DND-41 (cell line): ENCODE measurements at regions not wholly inside any gene's neighbourhood (a gene's known extent, or its start where the extent isn't known, plus 50 kb on each side); places are given as distances from the start of the nearest gene placed in this dataset.
A peak's percentile ranks its signal among the peaks of the same experiment; 100 is the strongest.

Experiments
- ATAC-seq: fragments of 200-7000 bp; cut with Tn5 transposase; 3 replicates; pipeline ENCODE4 v1.9.1; 2021; ENCODE audit warnings: low read depth; ENCODE audit not compliant: insufficient read depth
- DNase-seq: peaks from one replicate; pipeline ENCODE4 v3.0.0-alpha.2; 2020
- H2AFZ ChIP-seq: 2 replicates; pipeline ENCODE4 v1.6.0; 2012; ENCODE audit warnings: low read depth, low read length
- H3K27ac ChIP-seq: 2 replicates; pipeline ENCODE4 v1.5.1; 2012; ENCODE audit warnings: low read length, inconsistent platforms
- H3K27me3 ChIP-seq: fragments of 200-600 bp; sonication (generic); 2 replicates; pipeline ENCODE4 v1.6.0; 2012; ENCODE audit warnings: low read length, mild to moderate bottlenecking, inconsistent platforms; ENCODE audit not compliant: insufficient read depth, poor library complexity
- H3K36me3 ChIP-seq: 2 replicates; pipeline ENCODE4 v1.5.1; 2012; ENCODE audit warnings: low read length, inconsistent platforms; ENCODE audit not compliant: insufficient read depth
- H3K4me1 ChIP-seq: 2 replicates; pipeline ENCODE4 v1.5.1; 2012; ENCODE audit warnings: mild to moderate bottlenecking, low read length; ENCODE audit not compliant: insufficient read depth
- H3K4me2 ChIP-seq: 2 replicates; pipeline ENCODE4 v1.6.0; 2012; ENCODE audit warnings: mild to moderate bottlenecking, moderate library complexity, low read length, inconsistent platforms; ENCODE audit not compliant: insufficient read depth
- H3K4me3 ChIP-seq, 2 experiments: fragments of 200-600 bp in 1 of 2; shearing (Covaris generic) in 1 of 2; 2 replicates each; pipeline ENCODE4 v1.5.1; 2012 to 2016; ENCODE audit warnings: inconsistent platforms in 2 of 2, low read length in 2 of 2, mild to moderate bottlenecking in 2 of 2, low read depth in 1 of 2, moderate library complexity in 1 of 2
- H3K79me2 ChIP-seq: 2 replicates; pipeline ENCODE4 v1.6.0; 2012; ENCODE audit warnings: low read length, inconsistent platforms; ENCODE audit not compliant: insufficient read depth
- H3K9ac ChIP-seq: 2 replicates; pipeline ENCODE4 v1.6.0; 2012; ENCODE audit warnings: low read depth, mild to moderate bottlenecking, inconsistent platforms, low read length, moderate library complexity
- H3K9me3 ChIP-seq: 2 replicates; pipeline ENCODE4 v1.5.1; 2012; ENCODE audit warnings: low read length, moderate library complexity, mild to moderate bottlenecking, inconsistent platforms; ENCODE audit not compliant: insufficient read depth, severe bottlenecking
- H4K20me1 ChIP-seq: 2 replicates; pipeline ENCODE4 v1.6.0; 2012; ENCODE audit warnings: low read length; ENCODE audit not compliant: insufficient read depth
- CTCF ChIP-seq: IDR thresholded peaks from 2 replicates; pipeline ENCODE4 v1.5.1; 2012; ENCODE audit warnings: borderline replicate concordance, low read length, moderate library complexity, mild to moderate bottlenecking; ENCODE audit not compliant: poor library complexity, severe bottlenecking; ENCODE audit errors: extremely low read depth
- EZH2 ChIP-seq: IDR thresholded peaks from 3 replicates; pipeline ENCODE4 v1.6.1; 2012; ENCODE audit warnings: borderline replicate concordance, low read depth, mild to moderate bottlenecking, moderate library complexity, low read length, inconsistent platforms; ENCODE audit not compliant: severe bottlenecking

- no peak overlapping the region for H3K4me3 ChIP-seq
- H2AFZ ChIP-seq: no peak overlapping the region
- no peak overlapping the region for H3K4me2 ChIP-seq
- peaks cover 6% of the 10 kb centered on the region; the same call in 1 of the 2 replicates for H4K20me1 ChIP-seq
- no peaks in the 10 kb centered on the region for H3K9me3 ChIP-seq
- H3K9ac ChIP-seq: no peak overlapping the region
- H3K27ac ChIP-seq: no peak overlapping the region
- no peak for TF ChIP-seq CTCF
- no peak for TF ChIP-seq EZH2
- H3K79me2 ChIP-seq: no peaks in the 10 kb centered on the region
- H3K27me3 ChIP-seq: no peaks in the 10 kb centered on the region
- H3K4me1 ChIP-seq: no peaks in the 10 kb centered on the region
- ATAC-seq: no peak
- no peak for DNase-seq
- H3K36me3 ChIP-seq: no peaks in the 10 kb centered on the region
Observed at GRCh38 chr2:20524412-20525040, 77.7 kb downstream of the RHOB start.

- H3K9me3 ChIP-seq: no peaks in the 10 kb centered on the region
- no peak for ATAC-seq
- no peaks in the 10 kb centered on the region for H3K4me1 ChIP-seq
- H3K27ac ChIP-seq: no peak overlapping the region
- H3K27me3 ChIP-seq: no peaks in the 10 kb centered on the region
- no peak overlapping the region for H3K4me3 ChIP-seq
- DNase-seq: no peak
- TF ChIP-seq EZH2 (no peak), CTCF (no peak)
- no peak overlapping the region for H3K9ac ChIP-seq
- H3K79me2 ChIP-seq: no peaks in the 10 kb centered on the region
- H4K20me1 ChIP-seq: peaks cover 7% of the 10 kb centered on the region; the same call in 1 of the 2 replicates
- H2AFZ ChIP-seq: no peak overlapping the region
- no peak overlapping the region for H3K4me2 ChIP-seq
- H3K36me3 ChIP-seq: no peaks in the 10 kb centered on the region
Observed at GRCh38 chr2:20525041-20526035, 78.5 kb downstream of the RHOB start.

GRCh38 chr2:20526160-20526559, 79.3 kb downstream of the RHOB start:
- TF ChIP-seq EZH2: no peak
- TF ChIP-seq CTCF: no peak
- Histone ChIP-seq H3K9ac (no peak overlapping the region), H3K4me2 (no peak overlapping the region), H3K4me3 (no peak overlapping the region), H2AFZ (no peak overlapping the region), H3K79me2 (no peaks in the 10 kb centered on the region), H4K20me1 (peaks cover 9% of the 10 kb centered on the region; the same call in 1 of the 2 replicates), H3K4me1 (no peaks in the 10 kb centered on the region), H3K9me3 (no peaks in the 10 kb centered on the region), H3K36me3 (no peaks in the 10 kb centered on the region), H3K27ac (no peak overlapping the region), H3K27me3 (no peaks in the 10 kb centered on the region)
- ATAC-seq: peak; percentile 90
- DNase-seq: peak; percentile 43
